ENCODE measurements at regions not wholly inside any gene's neighbourhood (a gene's known extent, or its start where the extent isn't known, plus 50 kb on each side); places are given as distances from the start of the nearest gene placed in this dataset.
"Not testable (repeated sequence)": the region's sequence is repeated elsewhere in the genome, so short reads cannot be mapped to it uniquely, and the experiment has no call there.

- DNase-seq (ENCODE audit: low read depth): no peak
These were observed 53.1 kb downstream of the GGTLC2 start for GRCh38 chr22:22697377-22698117.

GRCh38 chr22:22698263-22698750, 53.9 kb downstream of the GGTLC2 start:
- no peak for DNase-seq (ENCODE audit: low read depth)

GRCh38 chr22:22700631-22701030, 56.2 kb downstream of the GGTLC2 start:
- DNase-seq (ENCODE audit: low read depth): no peak

GRCh38 chr22:22701557-22701956, 57.1 kb downstream of the GGTLC2 start:
- DNase-seq (ENCODE audit: low read depth): not testable (repeated sequence)

GRCh38 chr22:22702237-22703202, 58.1 kb downstream of the GGTLC2 start:
- DNase-seq (ENCODE audit: low read depth): no peak

- no peak for DNase-seq (ENCODE audit: low read depth)
These were observed 58.8 kb downstream of the GGTLC2 start for GRCh38 chr22:22703203-22703570.

GRCh38 chr22:22703715-22704114, 59.3 kb downstream of the GGTLC2 start:
- peak; percentile 23 for DNase-seq (ENCODE audit: low read depth)

GRCh38 chr22:22704156-22704946, 59.9 kb downstream of the GGTLC2 start:
- DNase-seq (ENCODE audit: low read depth): no peak

- no peak for DNase-seq (ENCODE audit: low read depth)
These were observed 61.1 kb downstream of the GGTLC2 start for GRCh38 chr22:22705328-22706100.

- no peak for DNase-seq (ENCODE audit: low read depth)
These were observed 62.0 kb downstream of the GGTLC2 start for GRCh38 chr22:22706253-22706915.

GRCh38 chr22:22709719-22710445, 65.5 kb downstream of the GGTLC2 start:
- DNase-seq (ENCODE audit: low read depth): no peak

GRCh38 chr22:22710719-22711531, 66.5 kb downstream of the GGTLC2 start:
- peak; percentile 14 for DNase-seq (ENCODE audit: low read depth)

GRCh38 chr22:22711532-22711913, 67.1 kb downstream of the GGTLC2 start:
- DNase-seq (ENCODE audit: low read depth): no peak

GRCh38 chr22:22712092-22712658, 67.8 kb downstream of the GGTLC2 start:
- DNase-seq (ENCODE audit: low read depth): no peak

- no peak for DNase-seq (ENCODE audit: low read depth)
These were observed 68.4 kb downstream of the GGTLC2 start for GRCh38 chr22:22712666-22713365.

GRCh38 chr22:22713416-22713815, 69.0 kb downstream of the GGTLC2 start:
- no peak for DNase-seq (ENCODE audit: low read depth)

GRCh38 chr22:22714600-22715335, 70.4 kb downstream of the GGTLC2 start:
- no peak for DNase-seq (ENCODE audit: low read depth)
